ENCODE measurements at regions not wholly inside any gene's neighbourhood (a gene's known extent, or its start where the extent isn't known, plus 50 kb on each side); places are given as distances from the start of the nearest gene placed in this dataset.

GRCh38 chr10:81027223-81027622 lies 489.5 kb downstream of the SH2D4B start:
- Mint-ChIP-seq H3K36me3 (no peaks in the 10 kb centered on the region), H3K4me3 (no peak overlapping the region), H3K9me3 (peaks cover 4 to 11% (median 8%) of the 10 kb centered on the region in 7 donors), H3K27me3 (ENCODE audit: low read depth in 3 of 3) (peaks cover 0 to 2% (median 0%) of the 10 kb centered on the region in 3 donors), H3K4me1 (no peaks in the 10 kb centered on the region), H3K27ac (no peak overlapping the region)
- no peak for TF ChIP-seq CTCF (IDR thresholded peaks at IDR 0.05)
- H3K4me3 ChIP-seq (replicated peaks in 1 of 3; ENCODE audit: low read depth in 2 of 3, low read length in 3 of 3) = no peak overlapping the region
- DNase-seq = no peak
- H3K36me3 ChIP-seq (replicated peaks in 1 of 2; ENCODE audit: control insufficient read depth in 1 of 2, insufficient read depth in 2 of 2, low read length in 2 of 2) = no peaks in the 10 kb centered on the region
- H3K4me2 ChIP-seq (replicated peaks; ENCODE audit: extremely low read depth, low read length, poor library complexity, severe bottlenecking) = no peak overlapping the region
- intact Hi-C loops (cut with micrococcal nuclease) = no loop called here
- H3K4me1 ChIP-seq (ENCODE audit: control insufficient read depth in 1 of 2, insufficient read depth in 2 of 2, low read length in 2 of 2) = no peaks in the 10 kb centered on the region
- no peak overlapping the region for H3K9ac ChIP-seq (ENCODE audit: insufficient read depth, low read length, poor library complexity, severe bottlenecking)
- H3K27ac ChIP-seq (ENCODE audit: low read depth in 1 of 2, low read length in 2 of 2) = no peak overlapping the region
- 100% methylated on average over 1 of the region's 1 CpG for WGBS (ENCODE audit: insufficient coverage)
- no peaks in the 10 kb centered on the region for H3K27me3 ChIP-seq (ENCODE audit: control insufficient read depth in 2 of 2, insufficient read depth in 2 of 2, low read length in 2 of 2)
- H2AFZ ChIP-seq (ENCODE audit: insufficient read depth, low read depth, low read length, poor library complexity, severe bottlenecking) = no peak overlapping the region
- no peaks in the 10 kb centered on the region for H3K79me2 ChIP-seq (ENCODE audit: insufficient read depth, low read length)
- H4K20me1 ChIP-seq (ENCODE audit: insufficient read depth, low read length) = no peaks in the 10 kb centered on the region
- no peaks in the 10 kb centered on the region for H3K9me3 ChIP-seq (replicated peaks in 1 of 2; ENCODE audit: control insufficient read depth in 1 of 2, insufficient read depth in 1 of 2, low read length in 2 of 2)

- Histone ChIP-seq H3K4me1 (ENCODE audit: control insufficient read depth in 1 of 2, insufficient read depth in 2 of 2, low read length in 2 of 2) (no peaks in the 10 kb centered on the region), H3K9ac (ENCODE audit: insufficient read depth, low read length, poor library complexity, severe bottlenecking) (no peak overlapping the region), H3K27ac (ENCODE audit: low read depth in 1 of 2, low read length in 2 of 2) (no peak overlapping the region), H3K4me2 (replicated peaks; ENCODE audit: extremely low read depth, low read length, poor library complexity, severe bottlenecking) (no peak overlapping the region), H2AFZ (ENCODE audit: insufficient read depth, low read depth, low read length, poor library complexity, severe bottlenecking) (no peak overlapping the region), H3K27me3 (ENCODE audit: control insufficient read depth in 2 of 2, insufficient read depth in 2 of 2, low read length in 2 of 2) (no peaks in the 10 kb centered on the region), H4K20me1 (ENCODE audit: insufficient read depth, low read length) (no peaks in the 10 kb centered on the region), H3K36me3 (replicated peaks in 1 of 2; ENCODE audit: control insufficient read depth in 1 of 2, insufficient read depth in 2 of 2, low read length in 2 of 2) (no peaks in the 10 kb centered on the region), H3K9me3 (replicated peaks in 1 of 2; ENCODE audit: control insufficient read depth in 1 of 2, insufficient read depth in 1 of 2, low read length in 2 of 2) (no peaks in the 10 kb centered on the region), H3K4me3 (replicated peaks in 1 of 3; ENCODE audit: low read depth in 2 of 3, low read length in 3 of 3) (no peak overlapping the region), H3K79me2 (ENCODE audit: insufficient read depth, low read length) (no peaks in the 10 kb centered on the region)
- H3K27ac Mint-ChIP-seq = no peak overlapping the region
- H3K27me3 Mint-ChIP-seq (ENCODE audit: low read depth in 3 of 3) = peaks cover 0 to 4% (median 3%) of the 10 kb centered on the region in 3 donors
- DNase-seq = no peak
- H3K36me3 Mint-ChIP-seq = no peaks in the 10 kb centered on the region
- intact Hi-C loops (cut with micrococcal nuclease) = no loop called here
- TF ChIP-seq CTCF (IDR thresholded peaks at IDR 0.05) = no peak
- H3K9me3 Mint-ChIP-seq = peaks cover 3 to 14% (median 8%) of the 10 kb centered on the region in 7 donors
- 90% methylated on average over 3 of the region's 4 CpGs for WGBS (ENCODE audit: insufficient coverage)
- no peak overlapping the region for H3K4me3 Mint-ChIP-seq
- H3K4me1 Mint-ChIP-seq = no peaks in the 10 kb centered on the region
Observed at GRCh38 chr10:81027706-81028105, 490.0 kb downstream of the SH2D4B start.
